GM23248 (cell line): ENCODE measurements at regions not wholly inside any gene's neighbourhood (a gene's known extent, or its start where the extent isn't known, plus 50 kb on each side); places are given as distances from the start of the nearest gene placed in this dataset.

Experiments used
- EZH2 ChIP-seq: fragments of 200-600 bp; sonication (generic); IDR thresholded peaks from 2 replicates; pipeline ENCODE4 v1.6.1; 2018; ENCODE audit warnings: antibody characterized with exemption, mild to moderate bottlenecking; ENCODE audit not compliant: insufficient read depth, poor library complexity, severe bottlenecking
- EZH2phosphoT487 ChIP-seq: fragments of 200-600 bp; sonication (generic); IDR thresholded peaks from 2 replicates; pipeline ENCODE4 v1.6.1; 2018; ENCODE audit warnings: antibody characterized with exemption, moderate library complexity, mild to moderate bottlenecking, low read depth; ENCODE audit not compliant: insufficient read depth

DNA sequence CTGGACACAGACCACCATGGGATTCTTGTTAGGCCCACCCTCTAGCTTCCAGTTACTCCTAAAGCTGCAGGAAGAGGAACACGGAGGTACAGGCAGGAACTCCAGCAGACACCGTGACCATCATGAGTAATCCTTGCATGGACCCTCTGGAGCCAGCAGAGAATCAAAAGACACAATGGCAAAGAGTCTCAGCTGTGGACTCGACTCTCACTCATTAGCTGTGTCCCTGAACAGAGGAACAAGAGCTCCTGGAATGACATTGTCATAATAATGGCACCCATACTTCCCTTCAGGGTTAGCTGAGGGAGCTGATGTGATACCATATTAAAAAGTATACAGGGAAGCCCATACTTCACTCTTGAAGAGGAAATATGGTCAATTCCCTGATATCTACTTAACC lies 176.3 kb upstream of the ASIC2 start:
- no peak for TF ChIP-seq EZH2
- TF ChIP-seq EZH2phosphoT487, result no peak
